GM12874 (cell line): ENCODE measurements at regions not wholly inside any gene's neighbourhood (a gene's known extent, or its start where the extent isn't known, plus 50 kb on each side); places are given as distances from the start of the nearest gene placed in this dataset.

Source experiments
- CTCF ChIP-seq: IDR thresholded peaks from 2 replicates; pipeline ENCODE4 v1.5.1; 2011; ENCODE audit warnings: low read depth, mild to moderate bottlenecking, control low read depth, low read length, moderate library complexity; ENCODE audit not compliant: insufficient read depth

- TF ChIP-seq CTCF: 0 out of 2 replicates have a peak, but pooled peaks have one; percentile 19
Measured at GRCh38 chr5:177891547-177892356, 104.3 kb downstream of the PROP1 start.
